ENCODE measurements at regions not wholly inside any gene's neighbourhood (a gene's known extent, or its start where the extent isn't known, plus 50 kb on each side); places are given as distances from the start of the nearest gene placed in this dataset.

DNA sequence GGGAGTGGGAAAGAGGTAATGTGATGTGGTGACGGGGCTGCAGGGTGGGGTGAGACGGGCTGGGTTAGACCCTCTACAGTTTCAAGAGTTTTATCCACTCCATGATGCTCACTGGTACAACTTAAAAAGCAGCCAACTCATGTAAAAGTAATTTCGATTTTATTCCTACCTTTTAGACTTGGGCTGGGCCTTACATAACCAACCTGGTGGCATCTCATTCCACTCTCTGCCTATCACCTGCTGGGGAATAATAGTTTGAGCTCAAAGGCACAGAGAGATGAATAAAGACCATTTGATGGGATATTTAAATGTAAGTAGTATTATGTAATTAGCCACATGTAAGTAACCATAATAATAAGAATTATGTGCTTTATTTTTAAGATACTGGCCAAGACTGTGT, 366.0 kb upstream of the RNF32 start:
- DNase-seq = no peak
- CTCF ChIA-PET = no interaction called here
- no TSS peak for BruUV-seq (replicated peaks)
- Mint-ChIP-seq H3K9me3 (ENCODE audit: low read depth, unreplicated experiment) (peaks cover 3% of the 10 kb centered on the region), H3K4me1 (ENCODE audit: low read depth, unreplicated experiment) (no peaks in the 10 kb centered on the region), H3K27ac (ENCODE audit: unreplicated experiment) (no peak overlapping the region), H3K4me3 (ENCODE audit: low read depth, unreplicated experiment) (no peak overlapping the region), H3K27me3 (ENCODE audit: unreplicated experiment) (peaks cover 64% of the 10 kb centered on the region), H3K36me3 (ENCODE audit: insufficient read depth, unreplicated experiment) (no peaks in the 10 kb centered on the region)
- intact Hi-C loops (cut with micrococcal nuclease; ENCODE audit: unreplicated experiment) = no loop called here
- TF ChIP-seq, protein P1, sequence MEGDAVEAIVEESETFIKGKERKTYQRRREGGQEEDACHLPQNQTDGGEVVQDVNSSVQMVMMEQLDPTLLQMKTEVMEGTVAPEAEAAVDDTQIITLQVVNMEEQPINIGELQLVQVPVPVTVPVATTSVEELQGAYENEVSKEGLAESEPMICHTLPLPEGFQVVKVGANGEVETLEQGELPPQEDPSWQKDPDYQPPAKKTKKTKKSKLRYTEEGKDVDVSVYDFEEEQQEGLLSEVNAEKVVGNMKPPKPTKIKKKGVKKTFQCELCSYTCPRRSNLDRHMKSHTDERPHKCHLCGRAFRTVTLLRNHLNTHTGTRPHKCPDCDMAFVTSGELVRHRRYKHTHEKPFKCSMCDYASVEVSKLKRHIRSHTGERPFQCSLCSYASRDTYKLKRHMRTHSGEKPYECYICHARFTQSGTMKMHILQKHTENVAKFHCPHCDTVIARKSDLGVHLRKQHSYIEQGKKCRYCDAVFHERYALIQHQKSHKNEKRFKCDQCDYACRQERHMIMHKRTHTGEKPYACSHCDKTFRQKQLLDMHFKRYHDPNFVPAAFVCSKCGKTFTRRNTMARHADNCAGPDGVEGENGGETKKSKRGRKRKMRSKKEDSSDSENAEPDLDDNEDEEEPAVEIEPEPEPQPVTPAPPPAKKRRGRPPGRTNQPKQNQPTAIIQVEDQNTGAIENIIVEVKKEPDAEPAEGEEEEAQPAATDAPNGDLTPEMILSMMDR (IDR thresholded peaks at IDR 0.05; ENCODE audit: unreplicated experiment) = no peak

DNA sequence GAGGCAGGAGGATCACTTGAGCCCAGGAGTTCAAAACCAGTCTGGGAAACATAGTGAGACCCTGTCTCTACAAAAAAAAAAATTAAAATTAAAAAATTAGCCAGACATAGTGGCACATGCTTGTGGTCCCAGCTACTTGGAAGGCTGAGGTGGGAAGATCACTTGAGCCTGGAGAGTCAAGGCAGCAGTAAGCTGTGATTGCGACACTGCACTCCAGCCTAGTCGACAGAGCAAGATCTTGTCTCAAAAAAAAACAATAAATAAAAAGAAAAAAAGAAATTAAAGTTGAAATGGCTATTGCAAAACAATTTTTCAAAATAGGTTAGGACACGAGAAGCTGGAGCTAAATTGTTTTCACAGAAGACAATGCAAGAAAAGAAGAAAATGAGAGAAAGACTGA, 379.0 kb upstream of the RNF32 start:
- intact Hi-C loops (cut with micrococcal nuclease; ENCODE audit: unreplicated experiment) = no loop called here
- H3K4me3 Mint-ChIP-seq (ENCODE audit: low read depth, unreplicated experiment) = no peak overlapping the region
- peaks cover 2% of the 10 kb centered on the region for H3K9me3 Mint-ChIP-seq (ENCODE audit: low read depth, unreplicated experiment)
- H3K4me1 Mint-ChIP-seq (ENCODE audit: low read depth, unreplicated experiment) = no peaks in the 10 kb centered on the region
- TF ChIP-seq, protein P1 (IDR thresholded peaks at IDR 0.05; ENCODE audit: unreplicated experiment) = no peak
- H3K27me3 Mint-ChIP-seq (ENCODE audit: unreplicated experiment) = peaks cover 60% of the 10 kb centered on the region
- no peak overlapping the region for H3K27ac Mint-ChIP-seq (ENCODE audit: unreplicated experiment)
- no TSS peak for BruUV-seq (replicated peaks)
- CTCF ChIA-PET = interaction anchor here (1.1 kb wide), 1 partner anchor 19 kb away, joined by 6 read pairs; no protein-coding TSS in a partner anchor
- DNase-seq = no peak
- no peaks in the 10 kb centered on the region for H3K36me3 Mint-ChIP-seq (ENCODE audit: insufficient read depth, unreplicated experiment)

DNA sequence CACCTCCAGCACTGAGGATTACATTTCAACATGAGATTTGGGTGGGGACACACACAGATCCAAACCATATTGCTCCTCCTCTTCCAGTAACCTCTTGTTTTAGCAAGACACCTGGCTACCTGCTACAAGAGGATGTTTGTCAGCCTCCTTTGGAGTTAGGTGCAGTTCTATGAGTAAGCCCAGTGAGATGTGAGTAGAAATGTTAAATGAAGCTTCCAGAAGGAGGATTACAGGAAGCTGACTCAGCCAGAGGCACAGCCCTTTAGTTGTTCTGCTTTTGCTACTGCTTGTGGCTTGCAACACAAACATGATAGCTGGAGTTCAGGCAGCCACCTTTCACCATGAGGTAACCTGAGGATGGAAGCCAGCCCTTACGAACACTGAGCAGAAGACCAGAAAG, 382.7 kb upstream of the RNF32 start:
- Mint-ChIP-seq H3K27me3 (ENCODE audit: unreplicated experiment) (peaks cover 45% of the 10 kb centered on the region), H3K9me3 (ENCODE audit: low read depth, unreplicated experiment) (peaks cover 2% of the 10 kb centered on the region), H3K27ac (ENCODE audit: unreplicated experiment) (no peak overlapping the region), H3K4me3 (ENCODE audit: low read depth, unreplicated experiment) (no peak overlapping the region), H3K4me1 (ENCODE audit: low read depth, unreplicated experiment) (no peaks in the 10 kb centered on the region), H3K36me3 (ENCODE audit: insufficient read depth, unreplicated experiment) (no peaks in the 10 kb centered on the region)
- intact Hi-C loops (cut with micrococcal nuclease; ENCODE audit: unreplicated experiment) = no loop called here
- no peak for DNase-seq
- TF ChIP-seq, protein P1 (IDR thresholded peaks at IDR 0.05; ENCODE audit: unreplicated experiment) = no peak
- CTCF ChIA-PET = no interaction called here
- BruUV-seq (replicated peaks) = no TSS peak

DNA sequence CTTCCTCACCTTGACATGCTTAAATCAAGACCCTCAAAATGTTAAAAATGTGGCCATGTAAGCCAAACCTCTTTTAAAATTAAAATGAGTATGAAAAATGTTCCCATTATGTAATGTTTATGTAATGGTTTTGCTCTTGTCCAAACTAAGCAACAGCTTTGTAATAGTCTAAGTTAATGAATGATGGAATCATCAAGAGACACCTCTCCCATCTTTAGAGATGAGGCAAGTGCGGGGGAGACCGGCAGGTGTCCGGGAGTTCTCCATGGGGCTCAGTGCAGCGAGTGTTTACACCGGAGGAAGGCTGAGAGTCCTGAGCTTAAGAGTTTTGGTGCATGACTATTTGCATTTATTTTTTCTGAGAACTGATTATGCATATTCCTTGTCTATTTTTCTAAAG, 384.9 kb upstream of the RNF32 start:
- intact Hi-C loops (cut with micrococcal nuclease; ENCODE audit: unreplicated experiment) = no loop called here
- no TSS peak for BruUV-seq (replicated peaks)
- no peak overlapping the region for H3K27ac Mint-ChIP-seq (ENCODE audit: unreplicated experiment)
- H3K9me3 Mint-ChIP-seq (ENCODE audit: low read depth, unreplicated experiment) = peaks cover 2% of the 10 kb centered on the region
- H3K36me3 Mint-ChIP-seq (ENCODE audit: insufficient read depth, unreplicated experiment) = no peaks in the 10 kb centered on the region
- TF ChIP-seq, protein P1 (IDR thresholded peaks at IDR 0.05; ENCODE audit: unreplicated experiment) = no peak
- CTCF ChIA-PET = no interaction called here
- H3K27me3 Mint-ChIP-seq (ENCODE audit: unreplicated experiment) = peaks cover 63% of the 10 kb centered on the region
- H3K4me3 Mint-ChIP-seq (ENCODE audit: low read depth, unreplicated experiment) = no peak overlapping the region
- H3K4me1 Mint-ChIP-seq (ENCODE audit: low read depth, unreplicated experiment) = no peaks in the 10 kb centered on the region
- DNase-seq = no peak
